Mononuclear cell (primary cell): ENCODE measurements at regions not wholly inside any gene's neighbourhood (a gene's known extent, or its start where the extent isn't known, plus 50 kb on each side); places are given as distances from the start of the nearest gene placed in this dataset.
"Not testable (repeated sequence)": the region's sequence is repeated elsewhere in the genome, so short reads cannot be mapped to it uniquely, and the experiment has no call there.

Experiments
- H3K27me3 ChIP-seq: 2 replicates; pipeline ENCODE4 v1.6.0; 2011; ENCODE audit warnings: low read length, control low read depth; ENCODE audit not compliant: insufficient read depth
- H3K4me1 ChIP-seq: 2 replicates; pipeline ENCODE4 v1.5.1; 2011; ENCODE audit warnings: mild to moderate bottlenecking, low read length, control low read depth; ENCODE audit not compliant: insufficient read depth
- H3K4me3 ChIP-seq: 2 replicates; pipeline ENCODE4 v1.5.1; 2011; ENCODE audit warnings: mild to moderate bottlenecking, low read length, moderate library complexity
- H3K9me3 ChIP-seq: 2 replicates; pipeline ENCODE4 v1.5.1; 2011; ENCODE audit warnings: low read depth, mild to moderate bottlenecking, control low read depth, low read length

- peaks cover 7% of the 10 kb centered on the region for H3K9me3 ChIP-seq
- H3K4me3 ChIP-seq: no peak overlapping the region
- H3K4me1 ChIP-seq: no peaks in the 10 kb centered on the region
- H3K27me3 ChIP-seq: no peaks in the 10 kb centered on the region
These were observed 1847.0 kb upstream of the PCDH10 start for GRCh38 chr4:131302108-131302507.

DNA sequence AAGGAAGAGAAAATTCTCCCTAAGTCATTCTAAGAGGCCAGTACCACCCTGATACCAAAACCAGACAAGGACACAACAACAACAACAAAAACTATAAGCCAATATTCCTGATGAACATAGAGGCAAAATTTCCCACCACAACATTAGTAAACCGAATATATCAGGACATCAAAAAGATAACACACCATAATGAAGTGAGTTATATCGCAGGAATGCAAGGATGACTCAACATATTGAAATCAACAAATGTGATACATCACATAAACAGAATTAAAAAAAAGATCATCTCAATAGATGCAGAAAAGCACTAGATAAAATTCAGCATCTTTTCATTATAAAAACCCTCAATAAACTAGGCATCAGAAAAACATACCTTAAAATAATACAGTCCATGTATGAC lies 1844.4 kb upstream of the PCDH10 start:
- Histone ChIP-seq H3K4me3 (no peak overlapping the region), H3K9me3 (peaks cover 7% of the 10 kb centered on the region), H3K27me3 (no peaks in the 10 kb centered on the region), H3K4me1 (no peaks in the 10 kb centered on the region)

DNA sequence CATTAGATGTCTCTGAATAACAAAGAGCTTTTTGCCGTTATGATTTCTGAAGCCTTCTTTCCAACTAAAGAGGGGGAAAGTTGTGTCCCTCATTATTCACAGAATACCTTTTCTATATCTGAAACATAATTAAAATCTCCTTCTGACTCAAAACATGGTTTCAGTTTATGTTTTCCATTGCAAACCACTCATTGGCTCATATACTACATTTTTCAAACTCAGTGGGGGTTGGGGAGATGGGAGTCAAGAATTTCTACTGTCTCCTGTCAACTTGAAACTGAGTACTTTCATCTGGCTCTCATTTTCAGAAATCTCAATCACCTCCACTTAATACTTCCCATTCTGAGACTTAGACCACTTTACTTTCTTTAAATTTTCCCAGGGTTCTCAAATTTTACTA lies 1839.5 kb upstream of the PCDH10 start:
- Histone ChIP-seq H3K9me3 (peaks cover 2% of the 10 kb centered on the region), H3K4me1 (no peaks in the 10 kb centered on the region), H3K4me3 (no peak overlapping the region), H3K27me3 (no peaks in the 10 kb centered on the region)

DNA sequence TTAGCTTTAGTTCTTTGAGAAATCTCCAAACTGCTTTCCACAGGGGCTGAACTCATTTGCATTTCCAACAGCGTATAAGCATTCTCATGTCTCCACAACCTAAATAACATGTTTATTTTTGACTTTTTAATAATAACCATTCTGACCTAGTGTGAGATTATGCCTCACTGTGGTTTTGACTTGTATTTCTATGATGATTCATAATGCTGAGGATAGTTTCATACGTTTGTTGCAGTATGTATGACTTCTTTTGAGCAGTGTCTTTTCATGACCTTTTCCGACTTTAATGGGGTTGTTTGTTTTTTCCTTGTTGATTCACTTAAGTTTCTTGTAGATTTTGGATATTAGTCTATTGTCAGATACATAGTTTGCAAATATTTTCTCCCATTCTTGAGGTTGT lies 1833.0 kb upstream of the PCDH10 start:
- Histone ChIP-seq H3K4me1 (no peaks in the 10 kb centered on the region), H3K4me3 (no peak overlapping the region), H3K9me3 (peaks cover 8% of the 10 kb centered on the region), H3K27me3 (no peaks in the 10 kb centered on the region)

DNA sequence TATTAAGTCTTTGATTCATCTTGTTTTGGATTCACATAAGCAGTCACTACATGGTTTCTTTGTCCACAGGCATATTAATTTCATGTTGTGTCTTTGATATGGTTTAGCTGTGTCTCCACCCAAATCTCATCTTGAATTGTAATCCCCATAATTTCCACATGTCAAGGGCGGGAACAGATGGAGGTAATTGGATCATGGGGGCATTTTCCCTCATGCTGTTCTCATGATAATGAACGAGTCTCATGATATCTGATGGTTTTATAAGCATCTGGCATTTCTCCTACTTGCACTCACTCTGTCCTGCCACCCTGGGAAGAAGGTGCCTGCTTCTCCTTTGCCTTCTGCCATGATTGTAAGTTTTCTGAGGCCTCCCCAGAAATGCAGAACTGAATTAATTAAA lies 1811.2 kb upstream of the PCDH10 start:
- no peaks in the 10 kb centered on the region for H3K27me3 ChIP-seq
- H3K9me3 ChIP-seq: no peaks in the 10 kb centered on the region
- no peaks in the 10 kb centered on the region for H3K4me1 ChIP-seq
- H3K4me3 ChIP-seq: no peak overlapping the region

DNA sequence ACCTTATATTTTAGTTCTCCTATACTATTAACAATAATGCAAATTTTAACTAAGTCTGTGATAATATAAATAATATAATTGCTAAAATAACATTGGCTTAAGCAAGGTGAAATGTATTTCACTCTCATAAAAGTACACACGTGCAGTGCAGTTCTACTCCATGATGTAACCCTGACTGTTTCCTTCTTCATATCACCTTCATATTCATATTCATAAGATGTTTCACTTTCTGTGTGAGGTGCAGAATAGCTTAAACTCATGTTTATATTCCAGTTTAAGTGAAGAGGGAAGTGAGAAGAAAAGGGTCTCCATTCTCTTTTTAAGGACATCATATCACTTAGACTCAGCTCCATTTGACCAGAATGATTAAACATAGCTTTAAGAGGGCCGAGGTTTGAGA lies 1810.0 kb upstream of the PCDH10 start:
- Histone ChIP-seq H3K4me1 (no peaks in the 10 kb centered on the region), H3K4me3 (no peak overlapping the region), H3K9me3 (no peaks in the 10 kb centered on the region), H3K27me3 (no peaks in the 10 kb centered on the region)

GRCh38 chr4:131344761-131345160 lies 1804.3 kb upstream of the PCDH10 start:
- H3K27me3 ChIP-seq: no peaks in the 10 kb centered on the region
- H3K4me3 ChIP-seq: no peak overlapping the region
- no peaks in the 10 kb centered on the region for H3K4me1 ChIP-seq
- no peaks in the 10 kb centered on the region for H3K9me3 ChIP-seq

GRCh38 chr4:131347816-131348215 lies 1801.3 kb upstream of the PCDH10 start:
- H3K4me3 ChIP-seq: no peak overlapping the region
- H3K4me1 ChIP-seq: no peaks in the 10 kb centered on the region
- no peaks in the 10 kb centered on the region for H3K27me3 ChIP-seq
- H3K9me3 ChIP-seq: no peaks in the 10 kb centered on the region

DNA sequence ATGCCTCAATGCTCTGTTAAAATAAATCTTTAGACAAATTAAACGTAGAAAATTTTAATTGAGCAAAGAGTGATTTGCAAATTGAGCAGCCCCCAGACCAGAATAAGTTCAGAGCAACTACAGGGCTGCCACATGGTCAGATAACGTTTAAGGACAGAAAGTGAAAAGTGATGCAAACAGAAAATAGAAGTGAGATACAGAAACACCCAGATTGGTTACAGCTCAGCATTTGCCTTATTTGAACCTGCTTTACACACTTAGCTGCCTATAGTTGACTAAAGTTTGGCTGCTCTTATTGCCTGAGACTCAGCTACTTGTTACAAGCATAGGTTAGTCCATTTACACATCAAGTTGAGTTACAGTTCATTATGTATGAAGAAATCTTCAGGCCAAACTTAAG lies 1800.8 kb upstream of the PCDH10 start:
- Histone ChIP-seq H3K27me3 (no peaks in the 10 kb centered on the region), H3K9me3 (no peaks in the 10 kb centered on the region), H3K4me3 (no peak overlapping the region), H3K4me1 (no peaks in the 10 kb centered on the region)

DNA sequence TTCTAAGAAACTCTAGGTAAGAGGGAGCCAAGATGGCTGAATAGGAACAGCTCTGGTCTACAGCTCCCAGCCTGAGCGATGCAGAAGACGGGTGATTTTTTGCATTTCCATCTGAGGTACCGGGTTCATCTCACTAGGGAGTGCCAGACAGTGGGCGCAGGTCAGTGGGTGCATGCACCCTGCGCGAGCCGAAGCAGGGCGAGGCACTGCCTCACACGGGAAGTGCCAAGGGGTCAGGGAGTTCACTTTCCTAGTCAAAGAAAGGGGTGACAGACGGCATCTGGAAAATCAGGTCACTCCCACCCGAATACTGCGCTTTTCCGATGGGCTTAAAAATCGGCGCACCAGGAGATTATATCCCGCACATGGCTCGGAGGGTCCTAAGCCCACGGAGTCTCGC lies 1796.7 kb upstream of the PCDH10 start:
- H3K4me3 ChIP-seq, H3K27me3 ChIP-seq, H3K9me3 ChIP-seq, H3K4me1 ChIP-seq: not testable (repeated sequence)

DNA sequence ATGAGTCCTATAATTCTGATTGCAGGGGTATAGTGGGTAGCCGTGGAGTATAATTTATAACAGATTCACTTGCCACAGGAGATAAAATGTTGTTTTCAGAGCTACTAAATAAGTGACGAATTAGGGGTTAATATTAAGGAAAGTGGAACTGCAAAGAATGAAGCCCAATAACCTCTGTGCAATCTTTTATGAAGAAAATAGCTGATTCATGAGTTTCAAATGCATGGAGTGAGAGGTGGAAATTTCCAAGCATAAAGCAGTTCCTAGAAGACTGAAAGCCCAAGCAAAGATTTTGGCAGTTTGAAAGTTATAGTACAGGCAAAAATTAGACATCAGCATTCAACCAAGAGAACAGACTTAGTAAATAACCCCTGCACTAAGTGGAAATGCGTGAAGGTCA lies 1782.4 kb upstream of the PCDH10 start:
- H3K4me3 ChIP-seq: no peak overlapping the region
- H3K27me3 ChIP-seq: no peaks in the 10 kb centered on the region
- no peaks in the 10 kb centered on the region for H3K4me1 ChIP-seq

DNA sequence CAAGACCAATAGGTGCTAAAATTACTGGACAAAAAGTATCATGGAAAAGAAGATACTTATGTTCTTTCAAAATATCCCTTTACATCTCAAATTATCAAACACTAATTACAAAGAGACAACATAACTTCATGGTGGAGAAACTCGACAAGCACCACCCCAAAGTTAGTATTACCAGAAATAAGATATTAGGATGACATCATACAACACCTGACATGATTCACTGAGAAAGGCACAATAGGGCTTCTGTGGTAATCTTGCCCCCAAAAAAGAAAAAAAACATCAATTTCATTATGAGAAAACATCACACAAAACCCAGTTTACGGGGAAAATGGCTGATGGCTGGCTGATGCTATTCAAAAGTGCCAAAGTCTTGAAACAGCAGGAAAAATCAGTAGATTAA lies 1781.7 kb upstream of the PCDH10 start:
- H3K27me3 ChIP-seq: no peaks in the 10 kb centered on the region
- no peak overlapping the region for H3K4me3 ChIP-seq
- H3K4me1 ChIP-seq: no peaks in the 10 kb centered on the region
- no peaks in the 10 kb centered on the region for H3K9me3 ChIP-seq

More for the DNA sequence above, 1782.4 kb upstream of the PCDH10 start:
- no peaks in the 10 kb centered on the region for H3K9me3 ChIP-seq

- Histone ChIP-seq H3K4me1 (no peaks in the 10 kb centered on the region), H3K4me3 (no peak overlapping the region), H3K9me3 (no peaks in the 10 kb centered on the region), H3K27me3 (no peaks in the 10 kb centered on the region)
These were observed 1778.2 kb upstream of the PCDH10 start for GRCh38 chr4:131370846-131371245.

- H3K4me1 ChIP-seq: no peaks in the 10 kb centered on the region
- H3K9me3 ChIP-seq: no peaks in the 10 kb centered on the region
- H3K4me3 ChIP-seq: no peak overlapping the region
- no peaks in the 10 kb centered on the region for H3K27me3 ChIP-seq
These were observed 1768.0 kb upstream of the PCDH10 start for GRCh38 chr4:131381055-131381454.

GRCh38 chr4:131382839-131383238 lies 1766.3 kb upstream of the PCDH10 start:
- Histone ChIP-seq H3K9me3 (no peaks in the 10 kb centered on the region), H3K4me1 (no peaks in the 10 kb centered on the region), H3K27me3 (no peaks in the 10 kb centered on the region), H3K4me3 (no peak overlapping the region)

DNA sequence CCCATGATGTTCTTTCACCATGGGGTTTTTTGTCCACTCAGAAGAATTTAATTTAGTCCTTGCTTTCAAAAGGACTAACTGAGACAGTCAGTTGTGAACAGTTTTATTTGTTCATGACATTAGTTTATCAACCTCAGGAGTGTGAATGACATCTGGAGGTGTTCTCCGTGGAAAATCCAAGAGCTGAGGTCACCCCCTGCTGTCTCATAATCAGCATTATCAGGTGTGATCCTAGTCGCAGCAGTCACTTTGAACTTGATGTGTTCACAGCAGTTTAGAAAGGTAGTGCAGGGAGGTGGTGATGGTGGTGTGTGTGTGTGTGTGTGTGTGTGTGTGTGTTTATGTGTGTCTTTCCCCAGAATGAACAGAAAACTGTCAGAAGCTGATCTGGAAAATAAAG lies 1760.8 kb upstream of the PCDH10 start:
- no peaks in the 10 kb centered on the region for H3K4me1 ChIP-seq
- H3K4me3 ChIP-seq: no peak overlapping the region
- H3K27me3 ChIP-seq: no peaks in the 10 kb centered on the region
- no peaks in the 10 kb centered on the region for H3K9me3 ChIP-seq

DNA sequence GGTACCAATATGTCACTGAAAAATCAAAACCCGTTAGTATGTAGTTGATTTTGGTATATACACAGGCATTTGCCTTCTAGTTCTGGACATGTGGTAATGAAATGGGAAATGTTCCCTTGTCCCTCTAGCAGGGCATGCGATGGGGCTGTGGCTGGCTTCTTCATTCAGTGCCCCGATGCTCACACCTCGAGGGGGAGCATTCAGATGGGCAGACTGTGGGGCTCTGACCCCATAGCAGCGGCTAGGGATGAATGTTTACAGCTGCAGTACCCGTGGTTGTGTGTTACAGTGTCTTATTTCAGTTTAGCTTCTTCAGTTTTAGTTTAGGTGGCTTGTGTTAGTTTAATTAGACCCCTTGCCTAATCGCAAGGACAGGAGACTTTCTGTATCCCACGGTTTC lies 1741.0 kb upstream of the PCDH10 start:
- no peak overlapping the region for H3K4me3 ChIP-seq
- no peaks in the 10 kb centered on the region for H3K4me1 ChIP-seq
- no peaks in the 10 kb centered on the region for H3K27me3 ChIP-seq
- no peaks in the 10 kb centered on the region for H3K9me3 ChIP-seq
